ENCODE measurements at regions not wholly inside any gene's neighbourhood (a gene's known extent, or its start where the extent isn't known, plus 50 kb on each side); places are given as distances from the start of the nearest gene placed in this dataset.

GRCh38 chr16:54547052-54547451 is 260.5 kb upstream of the IRX3 start:
- TF ChIP-seq TCF7L2 (IDR thresholded peaks at IDR 0.05; ENCODE audit: low read depth, low read length): no peak
- no peak for TF ChIP-seq CTCF (IDR thresholded peaks at IDR 0.05)
- TF ChIP-seq, protein P1, sequence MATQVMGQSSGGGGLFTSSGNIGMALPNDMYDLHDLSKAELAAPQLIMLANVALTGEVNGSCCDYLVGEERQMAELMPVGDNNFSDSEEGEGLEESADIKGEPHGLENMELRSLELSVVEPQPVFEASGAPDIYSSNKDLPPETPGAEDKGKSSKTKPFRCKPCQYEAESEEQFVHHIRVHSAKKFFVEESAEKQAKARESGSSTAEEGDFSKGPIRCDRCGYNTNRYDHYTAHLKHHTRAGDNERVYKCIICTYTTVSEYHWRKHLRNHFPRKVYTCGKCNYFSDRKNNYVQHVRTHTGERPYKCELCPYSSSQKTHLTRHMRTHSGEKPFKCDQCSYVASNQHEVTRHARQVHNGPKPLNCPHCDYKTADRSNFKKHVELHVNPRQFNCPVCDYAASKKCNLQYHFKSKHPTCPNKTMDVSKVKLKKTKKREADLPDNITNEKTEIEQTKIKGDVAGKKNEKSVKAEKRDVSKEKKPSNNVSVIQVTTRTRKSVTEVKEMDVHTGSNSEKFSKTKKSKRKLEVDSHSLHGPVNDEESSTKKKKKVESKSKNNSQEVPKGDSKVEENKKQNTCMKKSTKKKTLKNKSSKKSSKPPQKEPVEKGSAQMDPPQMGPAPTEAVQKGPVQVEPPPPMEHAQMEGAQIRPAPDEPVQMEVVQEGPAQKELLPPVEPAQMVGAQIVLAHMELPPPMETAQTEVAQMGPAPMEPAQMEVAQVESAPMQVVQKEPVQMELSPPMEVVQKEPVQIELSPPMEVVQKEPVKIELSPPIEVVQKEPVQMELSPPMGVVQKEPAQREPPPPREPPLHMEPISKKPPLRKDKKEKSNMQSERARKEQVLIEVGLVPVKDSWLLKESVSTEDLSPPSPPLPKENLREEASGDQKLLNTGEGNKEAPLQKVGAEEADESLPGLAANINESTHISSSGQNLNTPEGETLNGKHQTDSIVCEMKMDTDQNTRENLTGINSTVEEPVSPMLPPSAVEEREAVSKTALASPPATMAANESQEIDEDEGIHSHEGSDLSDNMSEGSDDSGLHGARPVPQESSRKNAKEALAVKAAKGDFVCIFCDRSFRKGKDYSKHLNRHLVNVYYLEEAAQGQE (IDR thresholded peaks at IDR 0.05; ENCODE audit: insufficient read depth in 1 of 2, low read depth in 2 of 2, low read length in 1 of 2): no peak
- TF ChIP-seq POLR2AphosphoS5 (IDR thresholded peaks at IDR 0.05; ENCODE audit: low read depth, low read length): no peak
- no peak for TF ChIP-seq SIN3A (IDR thresholded peaks at IDR 0.05; ENCODE audit: borderline replicate concordance, insufficient read depth, low read depth, low read length)
